Naive thymus-derived CD4-positive, alpha-beta T cell (primary cell): ENCODE measurements at regions not wholly inside any gene's neighbourhood (a gene's known extent, or its start where the extent isn't known, plus 50 kb on each side); places are given as distances from the start of the nearest gene placed in this dataset.
"Not testable (repeated sequence)": the region's sequence is repeated elsewhere in the genome, so short reads cannot be mapped to it uniquely, and the experiment has no call there.

Experiments used
- ATAC-seq: fragments of 150-1000 bp; cut with Tn5 transposase; 2 replicates; pipeline ENCODE4 v1.10.0; 2021; ENCODE audit warnings: mild to moderate bottlenecking, moderate library complexity
- CTCF ChIA-PET: fragments of 350-600 bp; sonication (Branson Sonifier 250); formaldehyde crosslinking; loops from one replicate; lab custom pipeline; 2021; ENCODE audit warnings: antibody characterized with exemption; lab: Charles Lee
- POLR2A ChIA-PET: fragments of 350-600 bp; sonication (Branson Sonifier 250); formaldehyde crosslinking; loops from one replicate; lab custom pipeline; 2021; ENCODE audit warnings: antibody characterized with exemption, inconsistent platforms; lab: Charles Lee
- DNase-seq, 9 donors: peaks; one replicate each; pipeline versions ENCODE4 v3.0.0 to v3.0.0-alpha.2; 2020 to 2022; ENCODE audit warnings: mixed read lengths in 1 of 9
- H3K27ac ChIP-seq: one replicate; pipeline ENCODE4 v1.7.0; 2013; ENCODE audit warnings: mild to moderate bottlenecking, low read depth, low read length, moderate library complexity
- H3K27me3 ChIP-seq, 2 donors: one replicate each; pipeline ENCODE4 v1.7.0; 2013; ENCODE audit warnings: low read length in 2 of 2, mild to moderate bottlenecking in 2 of 2, moderate library complexity in 2 of 2; ENCODE audit not compliant: control insufficient read depth in 2 of 2, insufficient read depth in 2 of 2
- H3K36me3 ChIP-seq, 3 experiments: 1 replicate in 2 of 3; 2 replicates in 1 of 3; pipeline ENCODE4 v1.7.0; 2013; ENCODE audit warnings: low read length in 3 of 3, mild to moderate bottlenecking in 3 of 3, moderate library complexity in 1 of 3; ENCODE audit not compliant: insufficient read depth in 3 of 3, control insufficient read depth in 2 of 3
- H3K4me1 ChIP-seq, 2 donors: one replicate each; pipeline ENCODE4 v1.7.0; 2013; ENCODE audit warnings: low read length in 2 of 2, mild to moderate bottlenecking in 2 of 2, moderate library complexity in 1 of 2; ENCODE audit not compliant: control insufficient read depth in 2 of 2, insufficient read depth in 2 of 2
- H3K4me3 ChIP-seq: 2 replicates; pipeline ENCODE4 v1.7.0; 2013; ENCODE audit warnings: mild to moderate bottlenecking, low read length
- H3K9me3 ChIP-seq, 3 experiments: 1 replicate in 2 of 3; 2 replicates in 1 of 3; pipeline ENCODE4 v1.7.0; 2013; ENCODE audit warnings: low read length in 3 of 3; ENCODE audit not compliant: control insufficient read depth in 2 of 3
- H3K27ac Mint-ChIP-seq, 9 donors: one replicate each; pipeline ENCODE4 v1.8.0; 2020 to 2022; ENCODE audit warnings: mixed read lengths in 9 of 9, mild to moderate bottlenecking in 8 of 9, moderate library complexity in 5 of 9, inconsistent platforms in 2 of 9
- H3K27me3 Mint-ChIP-seq, 5 donors: one replicate each; pipeline ENCODE4 v1.8.0; 2021 to 2022; ENCODE audit warnings: mixed read lengths in 5 of 5, mild to moderate bottlenecking in 1 of 5
- H3K36me3 Mint-ChIP-seq, 5 donors: one replicate each; pipeline ENCODE4 v1.8.0; 2020 to 2022; ENCODE audit warnings: mixed read lengths in 5 of 5, mild to moderate bottlenecking in 3 of 5, inconsistent platforms in 1 of 5
- H3K4me1 Mint-ChIP-seq, 7 donors: one replicate each; pipeline ENCODE4 v1.8.0; 2020 to 2022; ENCODE audit warnings: mixed read lengths in 7 of 7, mild to moderate bottlenecking in 3 of 7, inconsistent platforms in 1 of 7
- H3K4me3 Mint-ChIP-seq, 10 donors: one replicate each; pipeline ENCODE4 v1.8.0; 2020 to 2022; ENCODE audit warnings: mild to moderate bottlenecking in 10 of 10, mixed read lengths in 10 of 10, moderate library complexity in 6 of 10, inconsistent platforms in 2 of 10
- H3K9me3 Mint-ChIP-seq, 11 donors: one replicate each; pipeline ENCODE4 v1.8.0; 2020 to 2022; ENCODE audit warnings: mixed read lengths in 11 of 11, mild to moderate bottlenecking in 4 of 11, inconsistent platforms in 1 of 11, moderate library complexity in 1 of 11
- intact Hi-C, 2 donors: fragments of 100-400 bp; cut with micrococcal nuclease; formaldehyde crosslinking; loops; one replicate each; pipeline ENCODE4 v1.15.1; 2023

DNA sequence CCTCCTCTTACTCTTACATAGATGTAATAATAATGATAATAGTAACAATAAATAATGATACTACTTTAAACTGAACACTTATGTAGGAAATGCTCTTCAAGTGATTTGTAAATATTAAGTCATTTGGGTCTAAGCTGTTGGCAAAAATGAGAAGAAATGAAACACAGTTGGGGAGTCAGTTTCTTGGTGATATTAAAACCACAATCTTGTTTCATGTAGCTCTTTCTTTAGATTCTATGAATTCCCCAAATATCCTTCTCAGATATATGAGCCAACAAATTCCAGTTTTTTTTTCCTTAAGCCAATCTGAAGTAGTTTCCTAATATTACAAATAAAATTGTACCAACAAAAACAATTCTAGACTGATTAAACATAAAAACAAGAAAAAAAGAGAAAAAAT lies 1115.6 kb upstream of the CNTN5 start:
- Mint-ChIP-seq H3K4me3 (no peak overlapping the region), H3K27ac (no peak overlapping the region), H3K4me1 (no peaks in the 10 kb centered on the region), H3K36me3 (peaks cover 0 to 6% (median 0%) of the 10 kb centered on the region in 5 donors), H3K27me3 (no peaks in the 10 kb centered on the region), H3K9me3 (peaks cover 0 to 37% (median 4%) of the 10 kb centered on the region in 11 donors)
- no peak for DNase-seq
- no peaks in the 10 kb centered on the region for H3K36me3 ChIP-seq
- H3K4me1 ChIP-seq: no peaks in the 10 kb centered on the region
- ATAC-seq: no peak
- H3K27ac ChIP-seq: no peak overlapping the region
- ChIA-PET POLR2A (no interaction called here), CTCF (interaction anchor here (0.7 kb wide), 1 partner anchor 8 kb away, joined by 3 read pairs; no protein-coding TSS in a partner anchor)
- no peaks in the 10 kb centered on the region for H3K27me3 ChIP-seq
- no peaks in the 10 kb centered on the region for H3K9me3 ChIP-seq
- intact Hi-C loops: no loop called here
- H3K4me3 ChIP-seq: no peak overlapping the region

DNA sequence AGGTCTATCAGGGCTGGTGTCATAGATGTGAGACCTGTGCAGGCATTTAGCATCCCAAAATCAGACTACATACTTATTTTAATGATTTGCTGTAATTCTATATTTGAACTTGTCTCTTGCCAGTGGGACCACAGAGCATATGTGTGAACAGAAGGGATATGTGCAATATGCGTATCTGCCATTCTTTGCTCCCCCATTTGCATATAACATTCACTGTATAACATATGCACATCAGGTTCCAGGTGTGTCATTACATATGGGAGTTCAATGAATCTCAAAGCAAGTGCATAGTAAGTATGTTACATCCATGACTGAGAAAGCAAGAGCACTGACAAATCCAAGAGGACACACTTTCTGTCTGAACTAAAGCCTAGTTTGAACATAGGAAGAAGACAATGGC lies 1115.1 kb upstream of the CNTN5 start:
- Mint-ChIP-seq H3K4me1 (no peaks in the 10 kb centered on the region), H3K4me3 (no peak overlapping the region), H3K9me3 (peaks cover 0 to 37% (median 4%) of the 10 kb centered on the region in 11 donors), H3K27me3 (no peaks in the 10 kb centered on the region), H3K36me3 (peaks cover 0 to 6% (median 0%) of the 10 kb centered on the region in 5 donors), H3K27ac (no peak overlapping the region)
- no peak overlapping the region for H3K27ac ChIP-seq
- ChIA-PET CTCF (no interaction called here), POLR2A (no interaction called here)
- H3K4me1 ChIP-seq: no peaks in the 10 kb centered on the region
- ATAC-seq: no peak
- H3K9me3 ChIP-seq: no peaks in the 10 kb centered on the region
- H3K36me3 ChIP-seq: no peaks in the 10 kb centered on the region
- intact Hi-C loops: no loop called here
- DNase-seq: no peak
- H3K27me3 ChIP-seq: no peaks in the 10 kb centered on the region
- H3K4me3 ChIP-seq: no peak overlapping the region

DNA sequence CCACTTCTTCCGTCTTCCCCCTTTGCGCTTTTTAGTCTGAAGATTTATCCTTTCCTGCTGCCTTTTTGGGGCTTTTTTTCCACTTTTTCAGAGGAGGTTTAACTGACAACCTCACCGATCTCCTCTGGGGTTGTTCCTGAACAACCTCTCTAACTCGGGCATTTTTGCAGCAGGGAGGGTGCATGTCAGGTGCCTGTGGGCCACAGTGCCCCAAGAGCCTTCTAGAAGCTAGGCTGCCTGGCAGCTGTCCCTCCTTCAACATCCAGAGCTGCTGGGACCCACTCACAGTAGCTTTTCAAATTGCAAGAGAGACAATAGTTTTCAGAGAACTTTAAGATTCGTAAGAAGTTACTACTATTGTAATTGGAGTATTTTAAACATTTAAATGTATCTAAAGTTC lies 1112.4 kb upstream of the CNTN5 start:
- Histone ChIP-seq H3K27ac (no peak overlapping the region), H3K36me3 (no peaks in the 10 kb centered on the region), H3K4me1 (no peaks in the 10 kb centered on the region), H3K9me3 (no peaks in the 10 kb centered on the region), H3K4me3 (no peak overlapping the region), H3K27me3 (no peaks in the 10 kb centered on the region)
- no peak for ATAC-seq
- DNase-seq: no peak
- Mint-ChIP-seq H3K9me3 (peaks cover 0 to 29% (median 4%) of the 10 kb centered on the region in 11 donors), H3K36me3 (peaks cover 0 to 6% (median 0%) of the 10 kb centered on the region in 5 donors), H3K27ac (no peak overlapping the region), H3K4me3 (no peak overlapping the region), H3K27me3 (no peaks in the 10 kb centered on the region), H3K4me1 (no peaks in the 10 kb centered on the region)
- intact Hi-C loops: no loop called here
- ChIA-PET POLR2A (no interaction called here), CTCF (no interaction called here)

DNA sequence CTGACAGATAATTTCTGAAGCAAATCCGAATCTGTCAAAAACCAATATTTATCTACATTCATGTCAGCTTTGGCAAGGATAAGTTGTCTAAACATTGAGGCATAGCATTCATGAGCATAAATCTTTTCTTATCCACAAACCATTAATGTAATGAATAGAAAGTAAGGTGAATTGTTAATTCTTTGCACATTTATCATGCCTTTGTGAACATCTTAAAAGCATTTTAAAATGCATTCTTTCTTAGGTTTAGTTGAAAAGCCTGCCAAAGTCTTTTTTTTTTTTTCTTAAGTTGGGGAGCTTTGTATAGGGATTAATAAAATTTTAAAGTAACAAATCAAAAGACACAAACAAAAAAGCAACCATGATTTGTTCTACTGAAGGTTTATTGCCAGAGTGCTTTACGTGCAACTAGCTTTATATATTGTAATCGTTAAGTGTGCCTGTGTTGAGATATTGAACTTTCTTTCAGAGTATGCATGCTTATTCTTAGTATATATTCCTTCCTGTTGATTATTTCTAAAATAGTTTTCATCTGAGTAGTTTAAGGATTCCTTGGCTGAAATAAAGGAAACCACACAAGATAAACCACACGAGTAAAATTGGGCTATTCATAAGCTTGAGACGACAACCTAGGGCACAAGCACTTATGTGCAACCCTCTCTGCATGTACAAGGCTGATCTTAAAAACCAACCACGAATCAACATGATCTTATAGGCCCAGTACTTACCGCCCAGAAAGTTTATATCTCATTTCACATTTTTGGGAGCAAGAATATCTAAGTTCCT lies 1110.9 kb upstream of the CNTN5 start:
- Histone ChIP-seq H3K9me3 (no peaks in the 10 kb centered on the region), H3K4me1 (no peaks in the 10 kb centered on the region), H3K27ac (no peak overlapping the region), H3K4me3 (no peak overlapping the region), H3K36me3 (no peaks in the 10 kb centered on the region), H3K27me3 (no peaks in the 10 kb centered on the region)
- Mint-ChIP-seq H3K27ac (no peak overlapping the region), H3K4me3 (no peak overlapping the region), H3K36me3 (peaks cover 0 to 6% (median 0%) of the 10 kb centered on the region in 5 donors), H3K27me3 (no peaks in the 10 kb centered on the region), H3K9me3 (peaks cover 0 to 18% (median 4%) of the 10 kb centered on the region in 11 donors), H3K4me1 (no peaks in the 10 kb centered on the region)
- intact Hi-C loops: no loop called here
- DNase-seq: no peak
- CTCF ChIA-PET: no interaction called here
- ATAC-seq: no peak
- POLR2A ChIA-PET: no interaction called here

GRCh38 chr11:97912629-97913028 lies 1108.1 kb upstream of the CNTN5 start:
- no peak overlapping the region for H3K27ac Mint-ChIP-seq

DNA sequence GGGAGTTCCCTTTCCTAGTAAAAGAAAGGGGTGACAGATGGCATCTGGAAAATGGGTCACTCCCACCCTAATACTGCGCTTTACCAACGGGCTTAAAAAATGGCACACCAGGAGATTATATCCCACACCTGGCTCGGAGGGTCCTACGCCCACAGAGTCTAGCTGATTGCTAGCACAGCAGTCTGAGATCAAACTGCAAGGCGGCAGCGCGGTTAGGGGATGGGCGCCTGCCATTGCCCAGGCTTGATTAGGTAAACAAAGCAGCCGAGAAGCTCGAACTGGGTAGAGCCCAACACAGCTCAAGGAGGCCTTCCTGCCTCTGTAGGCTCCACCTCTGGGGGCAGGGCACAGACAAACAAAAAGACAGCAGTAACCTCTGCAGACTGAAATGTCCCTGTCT lies 1097.8 kb upstream of the CNTN5 start:
- POLR2A ChIA-PET, intact Hi-C loops, H3K4me1 Mint-ChIP-seq, H3K27me3 Mint-ChIP-seq, H3K9me3 ChIP-seq, H3K4me3 Mint-ChIP-seq, H3K36me3 ChIP-seq, DNase-seq, H3K4me1 ChIP-seq, H3K27me3 ChIP-seq, H3K27ac Mint-ChIP-seq, CTCF ChIA-PET, H3K36me3 Mint-ChIP-seq, H3K4me3 ChIP-seq, H3K27ac ChIP-seq, ATAC-seq: not testable (repeated sequence)
- H3K9me3 Mint-ChIP-seq: peaks cover 0 to 16% (median 10%) of the 10 kb centered on the region in 11 donors

More at GRCh38 chr11:97912629-97913028, 1108.1 kb upstream of the CNTN5 start:
- no peaks in the 10 kb centered on the region for H3K9me3 ChIP-seq
- no peak overlapping the region for H3K4me3 ChIP-seq
- no peaks in the 10 kb centered on the region for H3K4me1 ChIP-seq
- intact Hi-C loops: no loop called here
- Mint-ChIP-seq H3K9me3 (peaks cover 0 to 12% (median 4%) of the 10 kb centered on the region in 11 donors), H3K36me3 (peaks cover 0 to 3% (median 0%) of the 10 kb centered on the region in 5 donors), H3K4me3 (no peak overlapping the region), H3K27me3 (no peaks in the 10 kb centered on the region), H3K4me1 (no peaks in the 10 kb centered on the region)
- no peak for ATAC-seq
- no peaks in the 10 kb centered on the region for H3K36me3 ChIP-seq
- no peak for DNase-seq
- POLR2A ChIA-PET: no interaction called here
- no peak overlapping the region for H3K27ac ChIP-seq
- H3K27me3 ChIP-seq: no peaks in the 10 kb centered on the region
- CTCF ChIA-PET: no interaction called here
